HEK293 (cell line): ENCODE measurements at regions not wholly inside any gene's neighbourhood (a gene's known extent, or its start where the extent isn't known, plus 50 kb on each side); places are given as distances from the start of the nearest gene placed in this dataset.

ENCODE experiments used
- BCL11A ChIP-seq: fragments of 450-650 bp; formaldehyde crosslinking; IDR thresholded peaks from 2 replicates; pipeline ENCODE4 v1.5.1; 2016; ENCODE audit warnings: low read depth, missing biosample characterization, missing genetic modification characterization
- CTCF ChIP-seq: fragments of 450-650 bp; formaldehyde crosslinking; IDR thresholded peaks from 2 replicates; pipeline ENCODE4 v1.5.1; 2016; ENCODE audit warnings: missing biosample characterization, missing genetic modification characterization
- ZNF366 ChIP-seq: fragments of 450-650 bp; formaldehyde crosslinking; conservative IDR thresholded peaks from 2 replicates; pipeline ENCODE4 v1.5.1; 2016; ENCODE audit warnings: missing biosample characterization, missing genetic modification characterization
- ZNF521 ChIP-seq: fragments of 450-650 bp; formaldehyde crosslinking; IDR thresholded peaks from 2 replicates; pipeline ENCODE4 v1.5.1; 2017; ENCODE audit warnings: missing biosample characterization, mild to moderate bottlenecking, missing genetic modification characterization

- no peak for TF ChIP-seq CTCF (tag by site-specific recombination)
- TF ChIP-seq ZNF521 = no peak
- no peak for TF ChIP-seq BCL11A (tag by site-specific recombination)
- no peak for TF ChIP-seq ZNF366 (tag by site-specific recombination)
Observed at GRCh38 chr5:125202871-125203438, 456.5 kb upstream of the ZNF608 start.
